WTC11 (cell line): ENCODE measurements at regions not wholly inside any gene's neighbourhood (a gene's known extent, or its start where the extent isn't known, plus 50 kb on each side); places are given as distances from the start of the nearest gene placed in this dataset.

Experiments
- ATAC-seq: fragments of 200-7000 bp; cut with Tn5 transposase; 2 replicates; pipeline ENCODE4 v1.10.0; 2021; ENCODE audit warnings: mild to moderate bottlenecking, moderate library complexity
- CTCF ChIA-PET: fragments of 300-600 bp; sonication (Branson Sonifier 250); formaldehyde crosslinking; loops from one replicate; lab custom pipeline; 2021; ENCODE audit warnings: antibody characterized with exemption; lab: Charles Lee
- POLR2A ChIA-PET: fragments of 350-600 bp; sonication (Branson Sonifier 250); formaldehyde crosslinking; loops from one replicate; lab custom pipeline; 2021; ENCODE audit warnings: antibody characterized with exemption; lab: Charles Lee
- DNase-seq: peaks from one replicate; pipeline ENCODE4 v3.0.0; 2021; ENCODE audit warnings: low spot score
- H3K27ac Mint-ChIP-seq: 2 replicates; pipeline ENCODE4 v1.8.0; 2021; ENCODE audit warnings: mixed read lengths
- H3K27me3 Mint-ChIP-seq: 2 replicates; pipeline ENCODE4 v1.8.0; 2021; ENCODE audit warnings: low read depth, mild to moderate bottlenecking, moderate library complexity, mixed read lengths
- H3K36me3 Mint-ChIP-seq: 2 replicates; pipeline ENCODE4 v1.8.0; 2021; ENCODE audit warnings: mixed read lengths
- H3K4me1 Mint-ChIP-seq: 2 replicates; pipeline ENCODE4 v1.8.0; 2022; ENCODE audit warnings: mixed read lengths
- H3K4me3 Mint-ChIP-seq: 2 replicates; pipeline ENCODE4 v1.8.0; 2021; ENCODE audit warnings: mild to moderate bottlenecking, moderate library complexity, mixed read lengths
- H3K9me3 Mint-ChIP-seq: 2 replicates; pipeline ENCODE4 v1.8.0; 2021; ENCODE audit warnings: mixed read lengths
- AR ChIP-seq: fragments of 250-450 bp; sonication (Bioruptor Pico); IDR thresholded peaks from 2 replicates; pipeline ENCODE4 v1.9.0; 2021; ENCODE audit warnings: mild to moderate bottlenecking
- ATF1 ChIP-seq: sonication (generic); formaldehyde crosslinking; IDR thresholded peaks from 2 replicates; pipeline ENCODE4 v1.8.1; 2023; ENCODE audit warnings: mild to moderate bottlenecking, moderate library complexity, missing genetic modification reagents
- ATF3 ChIP-seq: sonication (generic); formaldehyde crosslinking; conservative IDR thresholded peaks from 2 replicates; pipeline ENCODE4 v1.8.1; 2022; ENCODE audit warnings: mild to moderate bottlenecking, missing genetic modification reagents
- CBFB ChIP-seq: sonication (generic); formaldehyde crosslinking; IDR thresholded peaks from 2 replicates; pipeline ENCODE4 v1.8.1; 2022; ENCODE audit warnings: mild to moderate bottlenecking, low read depth, missing genetic modification reagents
- FOXK1 ChIP-seq: sonication (generic); formaldehyde crosslinking; IDR thresholded peaks from 2 replicates; pipeline ENCODE4 v1.8.0; 2022; ENCODE audit warnings: mild to moderate bottlenecking, moderate library complexity, missing genetic modification reagents
- FOXP4 ChIP-seq: sonication (generic); formaldehyde crosslinking; IDR thresholded peaks from 2 replicates; pipeline ENCODE4 v1.8.0; 2022; ENCODE audit warnings: mild to moderate bottlenecking, missing genetic modification reagents
- GRHL2 ChIP-seq: fragments of 250-450 bp; sonication (Bioruptor Pico); IDR thresholded peaks from 2 replicates; pipeline ENCODE4 v1.8.0; 2022; ENCODE audit warnings: mild to moderate bottlenecking, moderate library complexity; ENCODE audit not compliant: insufficient replicate concordance, severe bottlenecking
- IRF2 ChIP-seq: sonication (generic); formaldehyde crosslinking; IDR thresholded peaks from 2 replicates; pipeline ENCODE4 v1.8.0; 2022; ENCODE audit warnings: low read depth, missing genetic modification reagents, borderline replicate concordance
- MLX ChIP-seq: sonication (generic); formaldehyde crosslinking; IDR thresholded peaks from 2 replicates; pipeline ENCODE4 v1.8.1; 2023; ENCODE audit warnings: mild to moderate bottlenecking, missing genetic modification reagents, moderate library complexity
- NR2C2 ChIP-seq: sonication (generic); formaldehyde crosslinking; IDR thresholded peaks from 2 replicates; pipeline ENCODE4 v1.8.0; 2022; ENCODE audit warnings: mild to moderate bottlenecking, missing genetic modification reagents
- RORB ChIP-seq: fragments of 250-450 bp; sonication (Bioruptor Pico); IDR thresholded peaks from 2 replicates; pipeline ENCODE4 v1.9.0; 2021; ENCODE audit warnings: mild to moderate bottlenecking
- SP1 ChIP-seq: sonication (generic); formaldehyde crosslinking; conservative IDR thresholded peaks from 2 replicates; pipeline ENCODE4 v1.8.1; 2022; ENCODE audit warnings: missing genetic modification reagents
- TCF7 ChIP-seq: sonication (generic); formaldehyde crosslinking; IDR thresholded peaks from 2 replicates; pipeline ENCODE4 v1.8.0; 2022; ENCODE audit warnings: mild to moderate bottlenecking, low read depth, missing genetic modification reagents, moderate library complexity
- USF2 ChIP-seq: sonication (generic); formaldehyde crosslinking; IDR thresholded peaks from 2 replicates; pipeline ENCODE4 v1.8.1; 2023; ENCODE audit warnings: mild to moderate bottlenecking, missing genetic modification reagents, moderate library complexity
- ZMAT4 ChIP-seq: fragments of 250-450 bp; sonication (Bioruptor Pico); IDR thresholded peaks from 2 replicates; pipeline ENCODE4 v1.9.0; 2021; ENCODE audit warnings: mild to moderate bottlenecking
- ZNF121 ChIP-seq: sonication (generic); formaldehyde crosslinking; IDR thresholded peaks from 2 replicates; pipeline ENCODE4 v1.8.0; 2023; ENCODE audit warnings: missing genetic modification reagents
- ZNF281 ChIP-seq: sonication (generic); formaldehyde crosslinking; IDR thresholded peaks from 2 replicates; pipeline ENCODE4 v1.8.0; 2023; ENCODE audit warnings: mild to moderate bottlenecking, missing genetic modification reagents
- ZNF317 ChIP-seq: sonication (generic); formaldehyde crosslinking; IDR thresholded peaks from 2 replicates; pipeline ENCODE4 v1.8.1; 2023; ENCODE audit warnings: low read depth, mild to moderate bottlenecking, moderate library complexity, missing genetic modification reagents, borderline replicate concordance
- ZNF416 ChIP-seq: fragments of 250-450 bp; sonication (Bioruptor Pico); IDR thresholded peaks from 2 replicates; pipeline ENCODE4 v1.9.0; 2021; ENCODE audit warnings: mild to moderate bottlenecking, inconsistent platforms

- TF ChIP-seq ATF3 (CRISPR knock-in tag), result no peak
- no peak for TF ChIP-seq ZNF416
- no peak for TF ChIP-seq ZNF281 (CRISPR knock-in tag)
Measured at GRCh38 chr1:187621951-187622350, 793.2 kb downstream of the PLA2G4A start (continued).

- CTCF ChIA-PET, result no interaction called here
- POLR2A ChIA-PET, result interaction anchor here (0.5 kb wide), 1 partner anchor 1354 kb away, joined by 5 read pairs; no protein-coding TSS in a partner anchor
- TF ChIP-seq ATF1 (CRISPR knock-in tag), result no peak
- TF ChIP-seq NR2C2 (CRISPR knock-in tag), result no peak
- no peak for TF ChIP-seq TCF7 (CRISPR knock-in tag)
- TF ChIP-seq GRHL2, result no peak
- TF ChIP-seq ZNF317 (CRISPR knock-in tag), result no peak
- no peak for TF ChIP-seq ATF3 (CRISPR knock-in tag)
- TF ChIP-seq FOXP4 (CRISPR knock-in tag), result no peak
- no peak for TF ChIP-seq ZNF121
- no peak for TF ChIP-seq RORB (CRISPR knock-in tag)
- TF ChIP-seq SP1 (CRISPR knock-in tag), result no peak
- no peak for TF ChIP-seq AR (CRISPR knock-in tag)
- no peak for TF ChIP-seq USF2 (CRISPR knock-in tag)
- no peak for TF ChIP-seq IRF2 (CRISPR knock-in tag)
- no peak for TF ChIP-seq ZMAT4
- TF ChIP-seq FOXK1 (CRISPR knock-in tag), result no peak
- no peak for TF ChIP-seq CBFB (CRISPR knock-in tag)
- TF ChIP-seq MLX, result no peak
- no peak for DNase-seq
- peaks cover 47% of the 10 kb centered on the region for H3K4me1 Mint-ChIP-seq
- H3K27ac Mint-ChIP-seq, result no peak overlapping the region
- no peak for ATAC-seq
- peaks cover 23% of the 10 kb centered on the region for H3K9me3 Mint-ChIP-seq
- H3K36me3 Mint-ChIP-seq, result peaks cover 23% of the 10 kb centered on the region
- H3K27me3 Mint-ChIP-seq, result peaks cover 4% of the 10 kb centered on the region; the same call in 1 of the 2 replicates
- no peak overlapping the region for H3K4me3 Mint-ChIP-seq
Measured at GRCh38 chr1:187622545-187622944, 793.8 kb downstream of the PLA2G4A start.
